ENCODE measurements at regions not wholly inside any gene's neighbourhood (a gene's known extent, or its start where the extent isn't known, plus 50 kb on each side); places are given as distances from the start of the nearest gene placed in this dataset.

DNA sequence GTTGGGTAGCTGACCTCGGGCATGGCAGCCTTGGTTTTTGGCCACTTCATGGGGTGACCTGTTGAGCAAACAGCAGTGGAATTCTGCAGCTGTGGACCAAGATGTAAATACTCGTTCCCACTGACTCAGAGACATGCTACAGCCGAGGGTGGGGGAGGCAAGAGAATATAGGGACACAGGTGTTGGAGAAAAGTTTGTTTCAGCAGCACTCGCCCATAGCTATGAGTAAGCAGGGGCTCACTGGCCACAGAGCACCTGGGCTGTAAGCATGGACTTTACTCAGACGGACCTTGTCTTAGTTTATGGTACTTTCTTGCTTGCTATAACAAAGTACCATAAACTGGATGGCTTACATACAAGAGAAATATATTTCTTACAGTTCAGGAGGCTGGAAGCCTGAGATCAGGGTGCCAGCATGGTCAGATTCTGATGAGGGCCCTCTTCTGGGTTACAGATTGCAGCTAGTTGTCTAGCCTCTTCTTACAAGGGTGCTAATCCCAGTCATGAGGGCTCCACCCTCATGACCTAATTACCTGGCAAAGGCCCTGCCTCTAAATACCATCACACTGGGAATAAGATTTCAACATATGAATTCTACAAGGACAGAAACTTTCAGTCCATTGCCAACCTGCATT, 437.2 kb upstream of the DAB1 start:
- Mint-ChIP-seq H3K4me1 (peaks cover 5% of the 10 kb centered on the region), H3K4me3 (no peak overlapping the region), H3K36me3 (ENCODE audit: low read depth) (no peaks in the 10 kb centered on the region), H3K9me3 (no peaks in the 10 kb centered on the region), H3K27ac (no peak overlapping the region), H3K27me3 (ENCODE audit: low read depth) (no peaks in the 10 kb centered on the region)
- TF ChIP-seq, protein P1, sequence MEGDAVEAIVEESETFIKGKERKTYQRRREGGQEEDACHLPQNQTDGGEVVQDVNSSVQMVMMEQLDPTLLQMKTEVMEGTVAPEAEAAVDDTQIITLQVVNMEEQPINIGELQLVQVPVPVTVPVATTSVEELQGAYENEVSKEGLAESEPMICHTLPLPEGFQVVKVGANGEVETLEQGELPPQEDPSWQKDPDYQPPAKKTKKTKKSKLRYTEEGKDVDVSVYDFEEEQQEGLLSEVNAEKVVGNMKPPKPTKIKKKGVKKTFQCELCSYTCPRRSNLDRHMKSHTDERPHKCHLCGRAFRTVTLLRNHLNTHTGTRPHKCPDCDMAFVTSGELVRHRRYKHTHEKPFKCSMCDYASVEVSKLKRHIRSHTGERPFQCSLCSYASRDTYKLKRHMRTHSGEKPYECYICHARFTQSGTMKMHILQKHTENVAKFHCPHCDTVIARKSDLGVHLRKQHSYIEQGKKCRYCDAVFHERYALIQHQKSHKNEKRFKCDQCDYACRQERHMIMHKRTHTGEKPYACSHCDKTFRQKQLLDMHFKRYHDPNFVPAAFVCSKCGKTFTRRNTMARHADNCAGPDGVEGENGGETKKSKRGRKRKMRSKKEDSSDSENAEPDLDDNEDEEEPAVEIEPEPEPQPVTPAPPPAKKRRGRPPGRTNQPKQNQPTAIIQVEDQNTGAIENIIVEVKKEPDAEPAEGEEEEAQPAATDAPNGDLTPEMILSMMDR (IDR thresholded peaks at IDR 0.05; ENCODE audit: unreplicated experiment in 3 of 3), result no peak

DNA sequence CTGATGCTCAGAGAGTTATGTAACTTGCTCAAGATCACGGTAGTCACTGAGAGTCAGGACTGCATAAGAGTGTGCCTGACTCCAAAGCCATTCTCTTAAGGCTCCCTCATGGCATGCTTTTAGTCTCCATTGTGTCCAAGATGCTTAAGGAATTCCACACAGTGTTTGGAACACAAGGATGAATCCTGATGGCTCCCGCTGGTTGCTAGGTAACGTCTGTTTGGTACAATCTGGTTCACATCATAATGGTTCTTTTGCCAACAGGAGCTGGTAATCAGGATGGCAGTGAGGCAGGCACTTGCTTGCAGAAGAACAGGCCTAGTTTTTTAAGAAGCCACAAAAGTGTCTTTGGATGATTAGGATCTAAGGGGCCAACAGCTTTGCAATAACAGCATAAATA, 436.5 kb upstream of the DAB1 start:
- Mint-ChIP-seq H3K4me1 (peaks cover 1% of the 10 kb centered on the region), H3K9me3 (no peaks in the 10 kb centered on the region), H3K4me3 (no peak overlapping the region), H3K27ac (no peak overlapping the region), H3K36me3 (ENCODE audit: low read depth) (no peaks in the 10 kb centered on the region), H3K27me3 (ENCODE audit: low read depth) (peaks cover 3% of the 10 kb centered on the region)
- TF ChIP-seq, protein P1 (IDR thresholded peaks at IDR 0.05; ENCODE audit: unreplicated experiment in 3 of 3), result no peak

DNA sequence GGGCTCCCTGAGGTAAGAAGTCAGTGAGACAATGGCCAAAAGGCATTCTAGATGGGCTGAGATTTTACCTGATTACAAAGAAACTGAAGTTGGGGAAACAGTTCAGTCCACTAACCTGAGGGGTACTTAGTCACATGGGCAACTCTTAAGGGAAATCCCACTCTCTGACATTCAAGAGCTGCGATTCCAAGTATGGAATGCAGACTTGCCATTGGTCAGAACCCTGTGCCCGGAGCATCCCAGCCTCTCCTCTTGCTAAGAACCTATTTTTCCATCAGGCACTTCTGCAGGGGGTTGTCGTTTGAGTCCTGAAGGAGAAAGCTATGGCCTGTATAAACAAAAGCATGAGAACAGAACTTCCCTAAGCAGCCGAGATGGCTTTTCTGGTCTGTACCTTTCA, 434.9 kb upstream of the DAB1 start:
- Mint-ChIP-seq H3K4me3 (no peak overlapping the region), H3K36me3 (ENCODE audit: low read depth) (no peaks in the 10 kb centered on the region), H3K27ac (no peak overlapping the region), H3K27me3 (ENCODE audit: low read depth) (peaks cover 13% of the 10 kb centered on the region), H3K9me3 (no peaks in the 10 kb centered on the region), H3K4me1 (peaks cover 10% of the 10 kb centered on the region)
- TF ChIP-seq, protein P1 (IDR thresholded peaks at IDR 0.05; ENCODE audit: unreplicated experiment in 3 of 3), result no peak

DNA sequence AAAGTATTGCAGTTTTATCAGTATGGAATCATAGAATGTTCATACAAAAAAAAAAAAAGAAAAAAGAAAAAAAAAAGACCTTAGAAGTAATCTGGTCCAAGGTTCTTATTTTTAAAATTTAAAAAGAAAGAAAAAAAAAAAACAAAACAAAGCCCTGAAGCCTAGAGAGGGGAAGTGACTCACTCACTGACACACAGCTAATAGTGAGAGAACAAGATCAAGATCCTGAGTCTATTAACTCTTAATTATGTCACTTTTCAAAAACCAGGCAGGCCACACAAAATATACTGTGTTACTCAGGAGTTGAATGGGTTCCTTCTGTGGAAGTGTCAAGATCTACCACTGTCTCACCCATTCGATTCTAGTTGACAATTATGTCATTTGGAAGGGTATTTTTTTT, 433.9 kb upstream of the DAB1 start:
- H3K27me3 Mint-ChIP-seq (ENCODE audit: low read depth), result peaks cover 13% of the 10 kb centered on the region
- H3K27ac Mint-ChIP-seq, result no peak overlapping the region
- peaks cover 10% of the 10 kb centered on the region for H3K4me1 Mint-ChIP-seq
- H3K9me3 Mint-ChIP-seq, result no peaks in the 10 kb centered on the region
- TF ChIP-seq, protein P1 (IDR thresholded peaks at IDR 0.05; ENCODE audit: unreplicated experiment in 3 of 3), result no peak
- no peak overlapping the region for H3K4me3 Mint-ChIP-seq
- H3K36me3 Mint-ChIP-seq (ENCODE audit: low read depth), result no peaks in the 10 kb centered on the region

DNA sequence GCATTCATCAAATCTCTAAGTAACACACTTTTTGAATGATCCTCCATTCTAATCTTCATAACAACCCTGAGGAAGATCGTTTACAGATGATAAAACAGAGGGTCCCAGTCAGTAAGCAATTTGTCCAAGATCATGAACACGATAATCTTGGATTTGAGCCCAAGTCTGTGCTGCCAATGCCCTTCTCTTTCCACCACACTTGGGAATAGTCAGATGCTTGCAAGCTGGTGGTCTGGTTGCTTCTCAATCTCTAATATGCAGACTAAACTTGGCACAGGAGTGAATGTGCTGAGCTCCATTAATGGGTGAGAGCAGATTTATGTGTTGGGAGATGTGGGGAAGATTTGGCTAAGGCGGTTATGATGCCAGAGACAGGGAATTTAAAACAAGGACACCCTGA, 430.6 kb upstream of the DAB1 start:
- TF ChIP-seq, protein P1 (IDR thresholded peaks at IDR 0.05; ENCODE audit: unreplicated experiment in 3 of 3), result no peak
- H3K27me3 Mint-ChIP-seq (ENCODE audit: low read depth), result peaks cover 19% of the 10 kb centered on the region
- no peaks in the 10 kb centered on the region for H3K36me3 Mint-ChIP-seq (ENCODE audit: low read depth)
- H3K9me3 Mint-ChIP-seq, result no peaks in the 10 kb centered on the region
- H3K27ac Mint-ChIP-seq, result no peak overlapping the region
- peaks cover 15% of the 10 kb centered on the region for H3K4me1 Mint-ChIP-seq
- H3K4me3 Mint-ChIP-seq, result no peak overlapping the region

DNA sequence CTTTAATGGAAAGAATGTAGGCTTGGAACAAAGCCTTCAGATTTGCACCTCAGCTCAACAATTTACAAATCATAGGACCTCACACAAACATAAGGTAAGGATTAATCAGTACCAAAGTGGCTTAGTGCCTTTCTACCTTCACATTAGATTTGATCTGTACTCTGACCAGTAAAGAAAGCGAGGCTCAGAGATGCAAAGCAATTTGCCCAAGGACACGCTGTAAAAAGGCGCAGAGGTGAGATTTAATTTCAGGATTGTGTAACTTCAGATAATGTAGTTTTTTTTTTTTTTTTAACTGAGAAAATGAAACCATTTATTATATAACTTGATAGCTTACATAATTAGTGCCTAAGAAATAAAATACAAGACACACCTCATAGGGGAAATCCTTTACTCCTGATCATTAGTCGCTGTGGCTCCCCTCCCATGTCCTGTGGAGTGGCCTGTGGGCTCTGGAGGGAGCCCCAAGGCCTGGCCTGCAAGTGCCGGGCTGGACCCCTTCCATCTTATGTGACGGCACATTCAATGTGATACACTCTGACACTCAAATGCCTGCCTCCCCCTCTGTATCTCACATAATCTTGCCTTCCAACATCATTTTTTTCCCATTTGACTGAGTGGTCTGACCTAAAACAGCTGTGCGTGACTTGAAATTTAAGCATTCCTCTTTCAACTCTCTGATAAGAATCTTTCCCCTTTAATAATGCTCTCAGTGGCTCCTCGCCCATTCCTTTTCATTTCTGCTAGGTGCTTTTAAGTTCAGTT, 426.5 kb upstream of the DAB1 start:
- TF ChIP-seq, protein P1 (IDR thresholded peaks at IDR 0.05; ENCODE audit: unreplicated experiment in 3 of 3), result no peak
- no peak overlapping the region for H3K4me3 Mint-ChIP-seq
- H3K27ac Mint-ChIP-seq, result no peak overlapping the region
- peaks cover 16% of the 10 kb centered on the region for H3K27me3 Mint-ChIP-seq (ENCODE audit: low read depth)
- no peaks in the 10 kb centered on the region for H3K36me3 Mint-ChIP-seq (ENCODE audit: low read depth)
- H3K9me3 Mint-ChIP-seq, result no peaks in the 10 kb centered on the region
- H3K4me1 Mint-ChIP-seq, result peaks cover 15% of the 10 kb centered on the region

Data from nephron (organoid).